RPMI8226 (cell line): ENCODE measurements at regions not wholly inside any gene's neighbourhood (a gene's known extent, or its start where the extent isn't known, plus 50 kb on each side); places are given as distances from the start of the nearest gene placed in this dataset.

Experiments used
- DNase-seq: peaks from one replicate; pipeline ENCODE4 v3.0.0-alpha.2; 2015

- no peak for DNase-seq
These were observed 54.0 kb upstream of the SLC22A11 start for GRCh38 chr11:64501500-64502427.

GRCh38 chr11:64502634-64503033 is 53.1 kb upstream of the SLC22A11 start:
- peak; percentile 32 for DNase-seq

GRCh38 chr11:64503186-64503753 is 52.5 kb upstream of the SLC22A11 start:
- no peak for DNase-seq

- DNase-seq: no peak
These were observed 50.7 kb upstream of the SLC22A11 start for GRCh38 chr11:64504999-64505398.
